ENCODE measurements at regions not wholly inside any gene's neighbourhood (a gene's known extent, or its start where the extent isn't known, plus 50 kb on each side); places are given as distances from the start of the nearest gene placed in this dataset.
"Not testable (repeated sequence)": the region's sequence is repeated elsewhere in the genome, so short reads cannot be mapped to it uniquely, and the experiment has no call there.

DNA sequence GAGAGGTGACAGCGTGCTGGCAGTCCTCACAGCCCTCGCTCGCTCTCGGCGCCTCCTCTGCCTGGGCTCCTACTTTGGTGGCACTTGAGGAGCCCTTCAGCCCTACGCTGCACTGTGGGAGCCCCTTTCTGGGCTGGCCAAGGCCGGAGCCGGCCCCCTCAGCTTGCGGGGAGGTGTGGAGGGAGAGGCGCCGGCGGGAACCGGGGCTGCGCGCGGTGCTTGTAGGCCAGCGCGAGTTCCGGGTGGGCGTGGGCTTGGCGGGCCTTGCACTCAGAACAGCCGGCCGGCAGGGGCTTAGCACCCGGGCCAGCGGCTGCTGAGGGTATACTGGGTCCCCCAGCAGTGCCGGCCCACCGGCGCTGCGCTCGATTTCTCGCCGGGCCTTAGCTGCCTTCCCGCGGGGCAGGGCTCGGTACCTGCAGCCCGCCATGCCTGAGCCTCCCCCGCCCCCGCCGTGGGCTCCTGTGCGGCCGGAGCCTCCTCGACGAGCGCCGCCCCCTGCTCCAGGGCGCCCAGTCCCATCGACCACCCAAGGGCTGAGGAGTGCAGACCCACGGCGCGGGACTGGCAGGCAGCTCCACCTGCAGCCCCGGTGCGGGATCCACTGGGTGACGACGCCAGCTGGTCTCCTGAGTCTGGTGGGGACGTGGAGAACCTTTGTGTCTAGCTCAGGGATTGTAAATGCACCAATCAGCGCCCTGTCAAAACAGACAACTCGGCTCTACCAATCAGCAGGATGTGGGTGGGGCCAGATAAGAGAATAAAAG is 661.0 kb downstream of the ETNK1 start:
- not testable (repeated sequence) for DNase-seq

DNA sequence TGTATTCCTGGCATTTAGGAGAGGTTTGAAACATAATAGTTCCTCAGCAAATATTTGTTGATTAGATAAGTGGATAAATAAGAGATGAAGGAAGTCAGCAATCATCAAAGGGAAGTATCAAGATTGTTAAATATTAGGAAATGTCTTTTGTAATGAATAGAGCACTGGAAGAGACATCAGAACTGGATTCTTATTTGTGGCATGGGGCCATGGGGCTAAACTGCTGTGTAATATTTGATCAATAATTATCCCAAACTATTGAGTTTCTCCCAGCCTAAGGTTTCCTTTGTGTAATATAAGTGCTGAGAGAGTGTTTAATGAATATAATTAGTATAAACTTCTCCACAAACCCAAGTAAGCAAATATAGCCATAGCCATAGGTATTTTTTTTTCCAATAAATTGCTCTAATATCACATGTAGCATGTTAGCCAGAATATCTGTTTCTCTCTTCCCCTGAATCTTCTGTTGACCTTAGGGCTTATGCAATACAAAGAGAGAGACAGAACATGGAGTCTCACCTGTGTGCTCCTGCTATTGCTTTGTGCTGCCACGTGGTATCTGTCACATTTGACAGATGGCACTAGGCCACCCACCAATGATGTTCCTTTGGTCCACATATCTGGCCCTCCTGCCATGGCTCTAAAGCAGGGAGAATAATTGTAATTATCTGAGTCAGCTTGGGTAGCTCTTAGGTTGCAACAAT is 658.7 kb downstream of the SOX5 start:
- no peak for DNase-seq

- DNase-seq = no peak
Measured at GRCh38 chr12:23303220-23303619, 646.2 kb downstream of the SOX5 start.

GRCh38 chr12:23303821-23304220 is 645.6 kb downstream of the SOX5 start:
- DNase-seq = no peak

DNA sequence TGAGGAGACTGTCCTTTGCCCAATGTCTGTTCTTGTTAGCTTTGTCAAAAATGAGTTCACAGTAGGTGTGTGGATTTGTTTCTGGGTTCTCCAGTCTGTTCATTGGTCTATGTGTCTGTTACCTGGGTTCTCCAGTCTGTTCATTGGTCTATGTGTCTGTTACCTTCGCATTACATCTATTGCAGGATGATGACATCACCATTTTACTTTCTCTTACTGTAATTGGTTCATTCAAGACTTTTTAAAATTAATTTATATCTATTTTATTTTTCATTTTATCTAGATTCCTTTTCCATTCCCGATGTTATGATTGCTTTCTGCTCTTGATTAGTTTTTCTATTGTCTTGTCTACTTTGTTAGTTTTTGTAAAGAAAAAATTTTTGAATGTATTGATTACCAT is 615.5 kb downstream of the SOX5 start:
- no peak for DNase-seq

- no peak for DNase-seq
Measured at GRCh38 chr12:23335593-23335992, 613.9 kb downstream of the SOX5 start.

DNA sequence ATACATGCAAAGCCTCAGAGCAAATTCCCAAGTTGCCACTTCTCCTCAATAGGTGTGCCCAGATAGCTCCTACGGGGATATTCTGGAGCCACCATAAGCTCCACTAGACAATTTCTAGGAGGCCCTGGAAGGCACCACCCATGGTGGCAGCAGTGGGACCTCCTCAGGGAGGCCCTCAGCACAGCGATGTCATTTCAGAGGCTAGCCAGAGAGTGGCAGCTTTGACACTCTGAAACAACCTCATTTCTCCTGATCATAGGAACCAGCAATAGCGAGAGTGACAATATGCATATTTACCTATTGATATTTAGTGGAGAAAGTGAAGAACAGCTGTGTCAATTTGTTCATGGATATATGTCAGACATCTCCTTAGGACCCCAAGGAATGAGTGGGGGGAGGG is 612.3 kb downstream of the SOX5 start:
- DNase-seq = no peak

GRCh38 chr12:23340351-23340750 is 609.1 kb downstream of the SOX5 start:
- DNase-seq = no peak

- no peak for DNase-seq
Measured at GRCh38 chr12:23342407-23342806, 607.1 kb downstream of the SOX5 start.

GRCh38 chr12:23349564-23349963 is 599.9 kb downstream of the SOX5 start:
- no peak for DNase-seq

- no peak for DNase-seq
Measured at GRCh38 chr12:23350808-23351207, 598.7 kb downstream of the SOX5 start.

GRCh38 chr12:23352670-23353069 is 596.8 kb downstream of the SOX5 start:
- DNase-seq = no peak

DNA sequence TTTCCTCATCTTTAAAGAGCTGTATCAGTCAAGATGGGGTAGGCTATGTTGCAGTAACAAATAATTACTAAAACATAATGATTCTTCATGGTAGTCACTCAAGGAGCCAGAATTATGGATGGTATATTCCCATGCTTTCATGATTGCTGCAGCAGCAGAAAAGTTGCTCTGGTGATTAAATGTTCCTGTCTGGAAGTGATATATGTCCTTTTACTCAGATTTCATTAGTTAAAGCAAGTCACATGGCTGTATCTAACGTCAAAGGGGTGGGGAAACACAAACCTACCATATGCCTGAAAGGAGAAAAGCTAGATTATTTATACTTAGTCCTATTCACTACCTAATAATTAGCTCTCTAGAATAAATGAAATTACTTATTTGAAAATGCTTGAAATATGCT is 594.7 kb downstream of the SOX5 start:
- no peak for DNase-seq

DNA sequence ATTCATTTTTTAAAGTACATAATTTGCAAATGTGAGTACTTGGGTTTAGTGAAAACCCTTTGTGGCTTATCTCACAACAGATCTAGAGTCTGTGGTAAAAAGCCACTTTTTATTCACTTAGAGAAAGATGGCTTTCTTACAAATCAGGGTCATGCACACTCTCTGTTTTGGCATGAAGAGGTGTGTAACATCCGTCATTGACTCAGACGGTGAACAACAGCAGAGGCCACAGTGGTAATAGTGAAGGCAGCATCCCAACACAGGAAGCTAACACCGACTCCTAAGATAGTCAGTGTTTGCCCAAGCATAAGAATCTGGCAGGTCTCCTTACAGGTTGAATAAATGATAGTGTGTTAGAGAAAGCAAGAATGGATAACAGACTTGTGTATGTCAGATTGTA is 593.0 kb downstream of the SOX5 start:
- no peak for DNase-seq

- no peak for DNase-seq
Measured at GRCh38 chr12:23356927-23357708, 592.4 kb downstream of the SOX5 start.

- no peak for DNase-seq
Measured at GRCh38 chr12:23359975-23360701, 589.3 kb downstream of the SOX5 start.

GRCh38 chr12:23361971-23362370 is 587.5 kb downstream of the SOX5 start:
- DNase-seq = no peak

GRCh38 chr12:23368590-23368989 is 580.9 kb downstream of the SOX5 start:
- no peak for DNase-seq

DNA sequence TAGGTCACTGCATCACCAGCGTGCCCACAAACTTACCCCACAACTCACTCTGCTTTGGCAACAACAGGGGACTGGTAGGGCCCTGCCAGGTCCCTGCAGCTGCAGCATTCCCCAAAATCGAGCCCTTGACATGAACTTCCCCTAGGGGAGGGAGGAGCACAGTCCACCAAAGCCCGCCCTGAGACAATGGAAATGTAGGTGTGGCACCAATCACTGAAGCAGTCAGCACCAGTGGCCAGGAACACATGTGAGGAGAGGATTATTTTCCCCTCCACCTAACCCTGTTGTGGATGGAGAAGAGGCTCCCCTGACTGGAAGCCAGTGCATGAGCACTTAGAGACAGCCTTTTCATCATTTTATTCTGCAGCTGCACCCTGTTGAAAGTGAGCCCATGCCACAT is 573.8 kb downstream of the SOX5 start:
- DNase-seq = no peak

GRCh38 chr12:23376238-23376637 is 573.2 kb downstream of the SOX5 start:
- DNase-seq = no peak

GRCh38 chr12:23380419-23381100 is 568.9 kb downstream of the SOX5 start:
- DNase-seq = no peak

DNA sequence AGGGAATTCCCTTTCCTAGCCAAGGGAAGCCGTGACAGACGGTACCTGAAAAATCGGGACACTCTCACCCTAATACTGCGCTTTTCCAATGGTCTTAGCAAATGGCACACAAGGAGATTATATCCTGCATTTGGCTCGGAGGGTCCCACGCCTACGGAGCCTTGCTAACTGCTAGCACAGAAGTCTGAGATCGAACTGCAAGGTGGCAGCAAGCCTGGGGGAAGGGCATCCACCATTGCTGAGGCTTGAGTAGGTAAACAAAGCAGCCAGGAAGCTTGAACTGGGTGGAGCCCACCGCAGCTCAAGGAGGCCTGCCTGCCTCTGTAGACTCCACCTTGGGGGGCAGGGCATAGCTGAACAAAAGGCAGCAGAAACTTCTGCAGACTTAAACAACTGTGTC is 560.6 kb downstream of the SOX5 start:
- not testable (repeated sequence) for DNase-seq
